ENCODE measurements at regions not wholly inside any gene's neighbourhood (a gene's known extent, or its start where the extent isn't known, plus 50 kb on each side); places are given as distances from the start of the nearest gene placed in this dataset.
"Not testable (repeated sequence)": the region's sequence is repeated elsewhere in the genome, so short reads cannot be mapped to it uniquely, and the experiment has no call there.

GRCh38 chr21:19490481-19490880 is 1086.9 kb upstream of the TMPRSS15 start:
- Histone ChIP-seq H4K20me1 (ENCODE audit: insufficient read depth) (no peaks in the 10 kb centered on the region), H3K4me1 (ENCODE audit: control insufficient read depth in 1 of 2, insufficient read depth in 2 of 2, low read length in 2 of 2) (no peaks in the 10 kb centered on the region), H3K4me3 (replicated peaks in 1 of 2; ENCODE audit: low read depth in 1 of 2, low read length in 2 of 2) (no peak overlapping the region), H3K9ac (ENCODE audit: low read length) (no peak overlapping the region), H3K27ac (ENCODE audit: low read depth, low read length) (no peak overlapping the region), H2AFZ (ENCODE audit: low read depth, low read length, poor library complexity, severe bottlenecking) (no peak overlapping the region), H3K4me2 (ENCODE audit: low read length) (no peak overlapping the region), H3K36me3 (ENCODE audit: control insufficient read depth in 1 of 2, insufficient read depth in 2 of 2, low read length in 2 of 2) (no peaks in the 10 kb centered on the region), H3K9me3 (ENCODE audit: control insufficient read depth in 1 of 2, insufficient read depth in 1 of 2, low read depth in 1 of 2, low read length in 2 of 2) (peaks cover 7 to 17% of the 10 kb centered on the region in 2 experiments; a peak in 2 of 4 replicates), H3K79me2 (ENCODE audit: insufficient read depth, low read length) (no peaks in the 10 kb centered on the region), H3K9me2 (ENCODE audit: insufficient read depth) (no peaks in the 10 kb centered on the region), H3K27me3 (ENCODE audit: insufficient read depth, low read length) (no peaks in the 10 kb centered on the region)
- BruUV-seq (replicated peaks): no TSS peak
- intact Hi-C loops (cut with micrococcal nuclease): no loop called here
- ATAC-seq (no peak), DNase-seq (ENCODE audit: low read depth, low spot score) (no peak)
- ChIA-PET CTCF (no interaction called here), RAD21 (ENCODE audit: low non-redundant PET in 1 of 2, low total read pairs in 2 of 2, uncharacterized antibody in 2 of 2, unreplicated experiment in 2 of 2) (no interaction called here), POLR2A (no interaction called here)
- no peak for TF ChIP-seq POLR2AphosphoS5 (IDR thresholded peaks at IDR 0.05; ENCODE audit: low read depth, low read length)
- TF ChIP-seq SP1 (IDR thresholded peaks at IDR 0.05; ENCODE audit: low read depth): no peak
- no peak for TF ChIP-seq JUND (IDR thresholded peaks at IDR 0.05)
- no peak for TF ChIP-seq ZFX (IDR thresholded peaks at IDR 0.05)
- TF ChIP-seq EZH2 (IDR thresholded peaks at IDR 0.05): no peak
- no peak for TF ChIP-seq REST (IDR thresholded peaks at IDR 0.05; ENCODE audit: low read depth)
- no peak for TF ChIP-seq POLR2A (IDR thresholded peaks at IDR 0.05; ENCODE audit: borderline replicate concordance, extremely low read depth, insufficient read depth, insufficient read length)
- no peak for TF ChIP-seq YY1 (IDR thresholded peaks at IDR 0.05; ENCODE audit: extremely low read depth, insufficient replicate concordance, low read depth, low read length)
- TF ChIP-seq SIN3A (IDR thresholded peaks at IDR 0.05; ENCODE audit: low read depth): no peak
- TF ChIP-seq EZH2phosphoT487 (IDR thresholded peaks at IDR 0.05; ENCODE audit: borderline replicate concordance): no peak
- no peak for TF ChIP-seq TCF7L2 (IDR thresholded peaks at IDR 0.05; ENCODE audit: borderline replicate concordance, extremely low read depth, insufficient read depth, insufficient read length)
- TF ChIP-seq ZNF274 (IDR thresholded peaks at IDR 0.05; ENCODE audit: low read depth, low read length): no peak
- no peak for TF ChIP-seq FOSL1 (IDR thresholded peaks at IDR 0.05; ENCODE audit: low read depth)
- no peak for TF ChIP-seq CBX3 (IDR thresholded peaks at IDR 0.05; ENCODE audit: low read depth)
- TF ChIP-seq EGR1 (IDR thresholded peaks at IDR 0.05; ENCODE audit: low read depth): no peak

- H3K9me3 ChIP-seq (ENCODE audit: control insufficient read depth in 1 of 2, insufficient read depth in 1 of 2, low read depth in 1 of 2, low read length in 2 of 2): peaks cover 12 to 34% of the 10 kb centered on the region in 2 experiments
- H3K9ac ChIP-seq (ENCODE audit: low read length); BruUV-seq (replicated peaks); H4K20me1 ChIP-seq (ENCODE audit: insufficient read depth); H3K27ac ChIP-seq (ENCODE audit: low read depth, low read length); H2AFZ ChIP-seq (ENCODE audit: low read depth, low read length, poor library complexity, severe bottlenecking); H3K79me2 ChIP-seq (ENCODE audit: insufficient read depth, low read length); H3K4me2 ChIP-seq (ENCODE audit: low read length); H3K36me3 ChIP-seq (ENCODE audit: control insufficient read depth in 1 of 2, insufficient read depth in 2 of 2, low read length in 2 of 2); RAD21 ChIA-PET (ENCODE audit: low non-redundant PET in 1 of 2, low total read pairs in 2 of 2, uncharacterized antibody in 2 of 2, unreplicated experiment in 2 of 2); POLR2A ChIA-PET; ATAC-seq; DNase-seq (ENCODE audit: low read depth, low spot score); H3K27me3 ChIP-seq (ENCODE audit: insufficient read depth, low read length); CTCF ChIA-PET; H3K9me2 ChIP-seq (ENCODE audit: insufficient read depth); intact Hi-C loops (cut with micrococcal nuclease); H3K4me3 ChIP-seq (replicated peaks in 1 of 2; ENCODE audit: low read depth in 1 of 2, low read length in 2 of 2); H3K4me1 ChIP-seq (ENCODE audit: control insufficient read depth in 1 of 2, insufficient read depth in 2 of 2, low read length in 2 of 2): not testable (repeated sequence)
These were observed 1090.1 kb upstream of the TMPRSS15 start for GRCh38 chr21:19493437-19494241.

Measured in HCT116 (cell line).